Prostate gland (tissue), 2 donors: ENCODE measurements at regions not wholly inside any gene's neighbourhood (a gene's known extent, or its start where the extent isn't known, plus 50 kb on each side); places are given as distances from the start of the nearest gene placed in this dataset.
"Not testable (repeated sequence)": the region's sequence is repeated elsewhere in the genome, so short reads cannot be mapped to it uniquely, and the experiment has no call there.

ENCODE experiments used
- DNase-seq: peaks from one replicate; pipeline ENCODE4 v3.0.0-alpha.2; 2019; ENCODE audit warnings: low spot score
- H3K27ac ChIP-seq, 2 donors: fragments of 200-600 bp; sonication (generic); 2 replicates each; pipeline ENCODE4 v1.5.1; 2017 to 2019
- H3K27me3 ChIP-seq: fragments of 200-600 bp; sonication (generic); replicated peaks from 2 replicates; pipeline ENCODE4 v1.5.1; 2019; ENCODE audit not compliant: insufficient read depth
- H3K36me3 ChIP-seq, 2 donors: fragments of 200-600 bp; sonication (generic); 1 replicate in 1 of 2; 2 replicates in 1 of 2; pipeline versions ENCODE4 v1.5.1 to v1.8.1; 2017 to 2019
- H3K4me1 ChIP-seq: fragments of 200-600 bp; sonication (generic); replicated peaks from 2 replicates; pipeline ENCODE4 v1.5.1; 2019
- H3K4me3 ChIP-seq, 2 donors: fragments of 200-600 bp; sonication (generic); 2 replicates each; pipeline ENCODE4 v1.5.1; 2017 to 2019
- H3K9me3 ChIP-seq: fragments of 200-600 bp; sonication (generic); 2 replicates; pipeline ENCODE4 v1.5.1; 2017
- POLR2A ChIP-seq: fragments of 450-650 bp; IDR thresholded peaks from one replicate; pipeline ENCODE4 v1.6.1; 2016; ENCODE audit warnings: antibody characterized with exemption, mild to moderate bottlenecking
- POLR2AphosphoS5 ChIP-seq: sonication (generic); formaldehyde crosslinking; IDR thresholded peaks from one replicate; pipeline ENCODE4 v1.6.1; 2017; ENCODE audit warnings: antibody characterized with exemption
- WGBS: methylation state at CpG from one replicate; pipeline ENCODE4 v1.1.5; 2018; 5-methylcytosine and 5-hydroxymethylcytosine counted together
- intact Hi-C: fragments of 100-400 bp; cut with DNase I; formaldehyde crosslinking; loops from one replicate; pipeline ENCODE4 v1.14.2; 2022
- TF ChIP-seq, protein P1 (sequence below), 4 experiments: fragments of 200-600 bp in 2 of 4; fragments of 450-650 bp in 2 of 4; sonication (generic) in 2 of 4; IDR thresholded peaks; 1 replicate in 3 of 4; 2 replicates in 1 of 4; pipeline ENCODE4 v1.5.1; 2016 to 2019; ENCODE audit warnings: antibody characterized with exemption in 4 of 4, mild to moderate bottlenecking in 2 of 4, moderate library complexity in 2 of 4

DNA sequence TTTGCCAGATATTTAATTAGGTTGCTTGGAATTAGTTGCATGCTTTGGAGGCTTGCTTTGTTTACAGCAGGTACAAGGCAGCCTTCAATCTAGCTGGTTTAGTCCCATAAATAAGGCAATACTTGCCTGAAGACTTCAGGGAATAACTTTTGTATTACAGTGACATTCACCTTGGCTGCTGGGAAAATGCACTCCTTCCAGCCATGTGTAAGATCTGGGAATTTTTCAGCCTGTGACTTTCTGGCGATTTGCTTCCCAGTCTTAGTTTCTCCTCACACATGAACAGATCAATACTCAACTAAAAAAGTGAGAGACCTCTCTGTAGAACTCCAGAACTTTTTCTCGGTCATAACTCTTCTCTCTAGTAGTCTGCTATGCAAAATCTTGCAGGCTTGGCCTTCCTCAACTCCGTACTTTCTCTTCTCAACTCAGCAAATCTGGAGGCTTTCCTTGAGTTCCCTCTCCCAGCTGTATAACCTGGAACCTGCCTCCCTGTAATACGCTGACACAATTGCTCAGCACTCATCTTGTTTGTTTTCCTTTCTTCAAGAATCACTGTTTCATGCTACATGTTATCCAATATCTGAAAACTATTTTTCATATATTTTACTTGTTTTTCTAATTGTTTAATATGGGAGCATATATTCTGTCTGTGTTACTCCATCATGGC lies 173.0 kb downstream of the MSX2 start:
- Histone ChIP-seq H3K36me3 (no peaks in the 10 kb centered on the region), H3K27ac (no peak overlapping the region), H3K27me3 (no peaks in the 10 kb centered on the region), H3K9me3 (no peaks in the 10 kb centered on the region), H3K4me3 (no peak overlapping the region), H3K4me1 (no peaks in the 10 kb centered on the region)
- TF ChIP-seq POLR2AphosphoS5 (no peak), POLR2A (no peak)
- TF ChIP-seq, protein P1, sequence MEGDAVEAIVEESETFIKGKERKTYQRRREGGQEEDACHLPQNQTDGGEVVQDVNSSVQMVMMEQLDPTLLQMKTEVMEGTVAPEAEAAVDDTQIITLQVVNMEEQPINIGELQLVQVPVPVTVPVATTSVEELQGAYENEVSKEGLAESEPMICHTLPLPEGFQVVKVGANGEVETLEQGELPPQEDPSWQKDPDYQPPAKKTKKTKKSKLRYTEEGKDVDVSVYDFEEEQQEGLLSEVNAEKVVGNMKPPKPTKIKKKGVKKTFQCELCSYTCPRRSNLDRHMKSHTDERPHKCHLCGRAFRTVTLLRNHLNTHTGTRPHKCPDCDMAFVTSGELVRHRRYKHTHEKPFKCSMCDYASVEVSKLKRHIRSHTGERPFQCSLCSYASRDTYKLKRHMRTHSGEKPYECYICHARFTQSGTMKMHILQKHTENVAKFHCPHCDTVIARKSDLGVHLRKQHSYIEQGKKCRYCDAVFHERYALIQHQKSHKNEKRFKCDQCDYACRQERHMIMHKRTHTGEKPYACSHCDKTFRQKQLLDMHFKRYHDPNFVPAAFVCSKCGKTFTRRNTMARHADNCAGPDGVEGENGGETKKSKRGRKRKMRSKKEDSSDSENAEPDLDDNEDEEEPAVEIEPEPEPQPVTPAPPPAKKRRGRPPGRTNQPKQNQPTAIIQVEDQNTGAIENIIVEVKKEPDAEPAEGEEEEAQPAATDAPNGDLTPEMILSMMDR (IDR thresholded peaks at IDR 0.05), result no peak
- no peak for DNase-seq
- intact Hi-C loops, result no loop called here
- 70% methylated on average over 4 of the region's 4 CpGs for WGBS

DNA sequence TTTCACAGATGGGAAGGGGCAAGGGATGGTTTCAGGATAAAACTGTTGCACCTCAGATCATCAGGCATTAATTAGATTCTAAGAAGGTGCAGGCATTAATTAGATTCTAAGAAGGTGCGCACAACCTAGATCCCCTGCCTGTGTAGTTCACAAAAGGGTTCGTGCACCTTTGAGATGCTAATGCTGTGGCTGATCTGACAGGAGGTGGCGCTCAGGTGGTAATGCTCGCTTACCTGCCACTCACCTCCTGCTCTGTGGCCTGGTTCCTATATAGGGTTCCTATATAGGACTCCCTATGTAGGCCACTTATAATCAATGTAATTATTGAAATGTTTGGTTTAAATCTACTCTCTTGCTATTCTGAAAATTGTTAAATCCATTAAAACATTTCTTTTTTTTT lies 171.0 kb downstream of the MSX2 start:
- 64% methylated on average over 4 of the region's 4 CpGs for WGBS

DNA sequence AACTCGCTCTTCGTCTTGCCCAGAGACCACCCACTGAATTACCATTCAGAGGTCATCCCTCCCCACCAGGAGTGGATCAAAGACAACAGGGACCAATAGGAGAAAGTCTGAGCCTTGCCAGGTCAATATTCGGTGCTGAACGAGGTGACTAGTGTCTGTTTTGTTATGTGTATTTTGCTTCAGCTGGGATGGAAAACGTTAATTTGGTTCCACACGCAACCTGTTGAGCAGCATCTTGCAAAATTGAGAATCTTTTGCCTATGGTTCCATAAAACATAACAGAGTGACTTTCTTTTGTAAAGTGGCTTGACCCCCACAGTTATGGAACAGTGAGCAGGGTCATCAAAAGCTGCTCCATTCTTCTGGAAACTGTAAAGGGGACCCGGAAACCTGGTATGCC lies 168.4 kb downstream of the MSX2 start:
- H3K4me3 ChIP-seq, result no peak overlapping the region
- H3K9me3 ChIP-seq, result no peaks in the 10 kb centered on the region
- 91% methylated on average over 7 of the region's 7 CpGs for WGBS
- no peak overlapping the region for H3K27ac ChIP-seq
- no peaks in the 10 kb centered on the region for H3K27me3 ChIP-seq
- H3K36me3 ChIP-seq, result no peaks in the 10 kb centered on the region
- no peak for DNase-seq
- TF ChIP-seq POLR2A (no peak), POLR2AphosphoS5 (no peak)
- TF ChIP-seq, protein P1 (IDR thresholded peaks at IDR 0.05), result no peak
- H3K4me1 ChIP-seq, result no peaks in the 10 kb centered on the region
- intact Hi-C loops, result no loop called here

More for the DNA sequence above, 171.0 kb downstream of the MSX2 start:
- no peaks in the 10 kb centered on the region for H3K4me1 ChIP-seq
- H3K9me3 ChIP-seq, result no peaks in the 10 kb centered on the region
- no peaks in the 10 kb centered on the region for H3K36me3 ChIP-seq
- H3K27ac ChIP-seq, result no peak overlapping the region
- TF ChIP-seq POLR2AphosphoS5 (no peak), POLR2A (no peak)
- TF ChIP-seq, protein P1 (IDR thresholded peaks at IDR 0.05), result no peak
- DNase-seq, result no peak
- H3K27me3 ChIP-seq, result no peaks in the 10 kb centered on the region
- no peak overlapping the region for H3K4me3 ChIP-seq
- intact Hi-C loops, result no loop called here

DNA sequence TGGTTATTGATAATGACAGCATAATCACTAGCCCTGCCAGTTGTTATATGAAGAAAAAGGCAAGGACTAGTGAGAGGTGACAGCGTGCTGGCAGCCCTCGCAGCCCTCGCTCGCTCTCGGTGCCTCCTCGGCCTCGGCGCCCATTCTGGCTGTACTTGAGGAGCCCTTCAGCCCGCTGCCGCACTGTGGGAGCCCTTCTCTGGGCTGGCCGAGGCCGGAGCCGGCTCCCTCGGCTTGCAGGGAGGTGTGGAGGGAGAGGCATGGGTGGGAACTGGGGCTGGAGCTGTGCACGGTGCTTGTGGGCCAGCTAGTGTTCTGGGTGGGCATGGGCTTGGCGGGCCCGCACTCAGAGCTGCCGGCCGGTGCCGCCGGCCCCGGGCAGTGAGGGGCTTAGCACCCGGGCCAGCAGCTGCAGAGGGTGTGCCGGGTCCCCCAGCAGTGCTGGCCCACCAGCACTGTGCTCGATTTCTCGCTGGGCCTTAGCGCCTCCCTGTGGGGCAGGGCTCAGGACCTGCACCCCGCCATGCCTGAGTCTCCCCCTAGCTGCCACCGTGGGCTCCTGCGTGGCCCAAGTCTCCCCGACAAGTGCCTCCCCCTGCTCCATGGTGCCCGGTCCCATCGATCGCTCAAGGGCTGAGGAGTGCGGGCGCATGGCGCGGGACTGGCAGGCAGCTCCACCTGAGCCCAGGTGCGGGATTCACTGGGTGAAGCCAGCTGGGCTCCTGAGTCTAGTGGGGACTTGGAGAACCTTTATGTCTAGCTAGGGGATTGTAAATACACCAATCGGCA lies 156.2 kb downstream of the MSX2 start:
- H3K9me3 ChIP-seq, H3K4me3 ChIP-seq, DNase-seq, H3K36me3 ChIP-seq, H3K4me1 ChIP-seq, intact Hi-C loops, H3K27me3 ChIP-seq, H3K27ac ChIP-seq: not testable (repeated sequence)
- WGBS, result 92% methylated on average over 40 of the region's 40 CpGs

DNA sequence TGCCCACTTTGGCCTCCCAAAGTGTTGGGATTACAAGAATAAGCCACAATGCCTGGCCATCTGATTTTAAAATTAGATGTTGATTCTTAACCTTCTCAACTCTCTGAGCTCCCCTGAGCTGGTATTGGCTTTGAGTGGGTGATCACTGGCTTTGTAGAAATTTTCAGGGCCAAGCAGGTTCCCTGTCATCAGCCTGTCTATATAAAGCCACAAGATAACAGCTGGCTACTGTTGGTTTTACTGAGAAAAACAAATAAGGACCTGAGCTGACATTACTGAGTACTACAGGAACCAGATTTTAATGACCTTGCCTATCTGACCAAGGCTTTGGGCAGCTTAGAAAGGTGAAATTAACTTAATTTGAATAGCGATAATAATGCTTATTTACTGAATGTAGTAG lies 153.6 kb downstream of the MSX2 start:
- 95% methylated on average over 1 of the region's 1 CpG for WGBS
- Histone ChIP-seq H3K27me3 (no peaks in the 10 kb centered on the region), H3K4me1 (no peaks in the 10 kb centered on the region), H3K9me3 (no peaks in the 10 kb centered on the region), H3K4me3 (no peak overlapping the region), H3K36me3 (no peaks in the 10 kb centered on the region), H3K27ac (no peak overlapping the region)
- intact Hi-C loops, result no loop called here
- TF ChIP-seq POLR2A (no peak), POLR2AphosphoS5 (no peak)
- TF ChIP-seq, protein P1 (IDR thresholded peaks at IDR 0.05), result no peak
- DNase-seq, result no peak
